ENCODE measurements at regions not wholly inside any gene's neighbourhood (a gene's known extent, or its start where the extent isn't known, plus 50 kb on each side); places are given as distances from the start of the nearest gene placed in this dataset.
A peak's percentile ranks its signal among the peaks of the same experiment; 100 is the strongest.

GRCh38 chr6:2497922-2498623, 252.6 kb downstream of the MYLK4 start:
- Histone ChIP-seq H3K4me3 (ENCODE audit: low read depth, low read length) (no peak overlapping the region), H3K27me3 (ENCODE audit: control insufficient read depth, insufficient read depth, low read length) (no peaks in the 10 kb centered on the region), H3K36me3 (ENCODE audit: control insufficient read depth, insufficient read depth, low read length) (no peaks in the 10 kb centered on the region)
- TF ChIP-seq CTCF (IDR thresholded peaks at IDR 0.05; ENCODE audit: insufficient read depth, low read length, severe bottlenecking) = no peak
- FAIRE-seq (peak; percentile 76), DNase-seq (ENCODE audit: low read depth) (peak; percentile 90)

GRCh38 chr6:2496291-2496690, 250.9 kb upstream of the GMDS start:
- H3K27me3 ChIP-seq (ENCODE audit: control insufficient read depth, insufficient read depth, low read length) = no peaks in the 10 kb centered on the region
- H3K36me3 ChIP-seq (ENCODE audit: control insufficient read depth, insufficient read depth, low read length) = no peaks in the 10 kb centered on the region
- no peak for TF ChIP-seq CTCF (IDR thresholded peaks at IDR 0.05; ENCODE audit: insufficient read depth, low read length, severe bottlenecking)
- FAIRE-seq = no peak
- no peak overlapping the region for H3K4me3 ChIP-seq (ENCODE audit: low read depth, low read length)
- no peak for DNase-seq (ENCODE audit: low read depth)

DNA sequence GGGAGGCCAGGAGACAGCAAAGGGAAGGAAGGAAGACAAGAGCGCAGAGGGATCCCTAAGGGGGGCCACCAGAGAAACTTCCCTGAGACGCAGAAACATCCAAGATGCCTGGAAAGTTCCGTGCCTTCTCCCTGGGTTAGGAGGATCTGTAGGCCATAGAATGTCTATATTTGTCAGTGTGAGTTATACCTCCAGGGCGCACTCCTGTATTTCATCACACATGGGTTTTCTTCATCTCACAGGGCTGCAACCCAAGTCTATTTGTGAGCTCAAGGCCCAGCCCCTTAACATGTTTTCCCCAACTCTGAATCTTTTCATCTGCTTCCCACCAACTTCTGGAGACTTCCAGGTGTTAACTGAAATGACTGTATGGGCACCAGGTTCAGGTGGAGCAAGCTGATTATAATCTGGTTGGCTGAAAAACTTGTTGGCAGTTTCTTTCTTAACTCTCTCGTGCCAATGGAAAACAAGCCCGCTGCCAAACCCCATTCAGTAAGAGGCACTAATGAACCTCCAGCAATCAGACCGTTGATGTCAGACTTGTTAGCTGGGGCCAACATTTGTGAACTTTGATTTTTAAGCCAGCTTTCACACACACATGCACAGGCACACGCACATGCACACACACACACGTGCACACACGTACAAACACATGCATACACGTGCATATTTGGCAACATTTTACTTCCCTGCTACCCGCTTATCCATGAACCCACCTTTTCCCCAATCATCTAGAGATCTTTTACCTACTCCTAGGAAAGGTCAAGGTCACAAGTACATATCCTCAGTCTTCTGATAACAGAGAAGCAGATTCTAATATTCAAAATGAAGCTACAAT, 247.5 kb upstream of the GMDS start:
- FAIRE-seq (no peak), DNase-seq (ENCODE audit: low read depth) (no peak)
- no peaks in the 10 kb centered on the region for H3K27me3 ChIP-seq (ENCODE audit: control insufficient read depth, insufficient read depth, low read length)
- no peak for TF ChIP-seq CTCF (IDR thresholded peaks at IDR 0.05; ENCODE audit: insufficient read depth, low read length, severe bottlenecking)
- no peak overlapping the region for H3K4me3 ChIP-seq (ENCODE audit: low read depth, low read length)
- no peaks in the 10 kb centered on the region for H3K36me3 ChIP-seq (ENCODE audit: control insufficient read depth, insufficient read depth, low read length)

DNA sequence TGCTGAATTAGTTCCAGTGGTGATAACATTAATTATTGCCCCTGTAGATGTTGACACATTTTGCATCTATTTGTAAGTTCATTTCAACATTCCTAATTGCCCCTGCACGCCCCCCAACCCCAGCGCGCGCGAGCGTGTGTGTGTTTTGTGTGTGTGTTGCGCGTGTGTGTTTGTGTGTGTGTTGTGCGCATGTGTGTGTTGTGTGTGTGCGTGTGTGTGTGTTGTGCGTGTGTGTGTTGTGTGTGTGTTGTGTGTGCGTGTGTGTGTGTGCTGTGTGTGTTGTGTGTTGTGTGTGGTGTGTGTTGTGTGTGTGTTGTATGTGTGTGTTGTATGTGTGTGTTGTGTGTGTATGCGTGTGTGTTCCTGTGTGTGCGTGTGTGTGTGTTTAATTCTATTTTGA, 245.7 kb upstream of the GMDS start:
- H3K36me3 ChIP-seq (ENCODE audit: control insufficient read depth, insufficient read depth, low read length) = no peaks in the 10 kb centered on the region
- H3K4me3 ChIP-seq (ENCODE audit: low read depth, low read length) = no peak overlapping the region
- TF ChIP-seq CTCF (IDR thresholded peaks at IDR 0.05; ENCODE audit: insufficient read depth, low read length, severe bottlenecking) = no peak
- FAIRE-seq = peak; percentile 94
- no peak for DNase-seq (ENCODE audit: low read depth)
- no peaks in the 10 kb centered on the region for H3K27me3 ChIP-seq (ENCODE audit: control insufficient read depth, insufficient read depth, low read length)

DNA sequence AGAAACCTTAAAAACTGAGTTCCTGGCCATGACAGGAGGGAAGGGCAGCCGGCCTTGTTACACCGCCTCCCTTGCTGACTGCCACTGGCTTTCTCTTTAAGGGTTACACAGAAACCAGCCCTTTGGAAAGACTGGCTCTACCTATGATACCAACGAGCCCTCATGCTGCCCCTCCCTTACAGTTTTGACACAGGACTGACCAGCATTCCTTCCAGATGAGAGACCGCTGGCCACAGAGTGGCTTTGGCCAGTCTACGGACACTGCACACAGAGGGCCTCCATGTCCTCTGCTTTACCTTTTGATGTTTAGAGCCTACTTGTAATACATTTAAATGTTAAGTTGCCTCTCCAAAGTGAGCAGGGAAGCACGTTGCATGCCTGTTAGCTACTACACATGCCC, 243.2 kb upstream of the GMDS start:
- TF ChIP-seq CTCF (IDR thresholded peaks at IDR 0.05; ENCODE audit: insufficient read depth, low read length, severe bottlenecking) = no peak
- no peaks in the 10 kb centered on the region for H3K36me3 ChIP-seq (ENCODE audit: control insufficient read depth, insufficient read depth, low read length)
- H3K27me3 ChIP-seq (ENCODE audit: control insufficient read depth, insufficient read depth, low read length) = no peaks in the 10 kb centered on the region
- H3K4me3 ChIP-seq (ENCODE audit: low read depth, low read length) = no peak overlapping the region
- FAIRE-seq (no peak), DNase-seq (ENCODE audit: low read depth) (no peak)
